IPS DF 4.7 (cell line): ENCODE measurements at regions not wholly inside any gene's neighbourhood (a gene's known extent, or its start where the extent isn't known, plus 50 kb on each side); places are given as distances from the start of the nearest gene placed in this dataset.

Source experiments
- DNase-seq: peaks from one replicate; pipeline ENCODE4 v3.0.0-alpha.2; 2013; ENCODE audit warnings: low spot score; ENCODE audit errors: extremely low read depth

DNA sequence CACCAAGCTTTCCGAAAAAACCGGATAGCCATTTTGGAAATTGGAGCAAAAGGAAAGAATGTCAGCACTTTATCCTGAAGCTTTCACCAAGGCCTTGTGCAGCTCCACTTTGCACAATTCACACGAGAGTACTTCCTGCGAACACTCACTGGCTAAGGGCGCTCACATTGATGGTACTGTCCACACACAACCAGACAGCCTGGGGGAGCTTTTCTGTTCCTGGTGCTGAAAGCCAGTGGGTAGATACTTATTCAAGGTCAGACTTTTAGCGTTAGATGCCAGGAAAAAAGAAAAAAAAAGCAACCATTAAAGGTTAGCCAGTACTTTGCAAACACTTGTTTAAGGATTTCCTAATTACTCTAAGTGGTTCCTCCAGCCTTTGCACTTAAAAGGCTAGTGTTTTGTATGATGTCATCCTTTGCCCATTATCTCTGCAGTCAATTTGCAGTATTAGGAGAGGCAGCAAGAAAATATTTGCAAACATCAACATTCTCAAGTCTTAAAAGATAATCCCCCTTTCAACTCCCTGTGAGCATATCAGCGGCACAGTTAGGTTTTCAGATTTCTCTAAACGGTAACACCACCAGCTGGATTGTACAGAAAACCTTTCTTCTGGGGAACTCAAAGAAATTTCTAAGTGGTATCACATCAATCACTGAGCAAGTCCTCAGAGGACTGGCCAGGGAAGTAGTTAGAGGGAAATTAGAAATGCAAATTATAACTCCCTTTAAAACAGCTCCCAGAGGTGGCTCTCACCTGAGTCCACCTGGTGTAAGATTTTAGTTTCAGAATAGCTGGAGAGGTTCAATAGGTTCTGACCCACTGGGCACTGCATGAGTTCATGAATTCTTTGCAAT is 243.4 kb upstream of the IRX5 start:
- DNase-seq, result no peak

DNA sequence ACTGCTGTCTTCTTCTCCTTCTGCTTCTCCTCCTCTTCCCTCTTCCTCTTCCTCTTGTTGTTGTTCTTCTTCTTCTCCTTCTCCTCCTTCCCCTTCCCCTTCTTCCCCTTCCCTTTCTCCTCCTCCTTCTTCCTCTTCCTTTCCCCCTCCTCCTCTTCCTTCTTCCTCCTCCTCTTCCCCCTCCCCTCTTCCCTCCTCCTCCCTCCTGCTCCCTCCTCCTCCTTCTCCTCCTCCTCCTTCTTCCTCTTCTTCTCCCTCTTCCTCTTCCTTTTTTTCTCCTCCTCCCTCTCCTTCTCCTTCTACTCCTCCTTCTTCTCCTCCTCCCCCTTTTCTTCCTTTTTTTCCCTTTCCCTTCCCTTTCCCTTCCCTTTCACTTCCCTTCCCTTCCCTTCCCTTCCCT is 245.0 kb upstream of the IRX5 start:
- no peak for DNase-seq

DNA sequence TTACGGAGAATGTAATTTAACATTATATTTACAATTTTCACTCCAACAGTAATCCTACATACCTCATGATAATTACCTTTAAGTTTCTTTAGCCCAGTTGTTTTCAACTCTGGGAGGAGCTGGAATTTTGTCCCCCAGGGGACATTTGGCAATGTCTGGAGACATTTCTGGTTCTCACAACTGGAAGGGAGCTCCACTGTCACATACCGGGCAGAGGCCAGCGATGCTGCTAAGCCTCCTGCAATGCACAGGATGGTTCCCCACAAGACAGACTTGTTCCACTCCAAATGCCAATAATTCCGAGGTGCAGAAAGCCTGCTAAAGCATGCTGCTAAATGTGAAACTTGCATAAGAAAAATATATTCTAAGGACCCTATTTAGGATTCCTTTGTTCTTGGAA is 251.1 kb upstream of the IRX5 start:
- DNase-seq, result no peak

DNA sequence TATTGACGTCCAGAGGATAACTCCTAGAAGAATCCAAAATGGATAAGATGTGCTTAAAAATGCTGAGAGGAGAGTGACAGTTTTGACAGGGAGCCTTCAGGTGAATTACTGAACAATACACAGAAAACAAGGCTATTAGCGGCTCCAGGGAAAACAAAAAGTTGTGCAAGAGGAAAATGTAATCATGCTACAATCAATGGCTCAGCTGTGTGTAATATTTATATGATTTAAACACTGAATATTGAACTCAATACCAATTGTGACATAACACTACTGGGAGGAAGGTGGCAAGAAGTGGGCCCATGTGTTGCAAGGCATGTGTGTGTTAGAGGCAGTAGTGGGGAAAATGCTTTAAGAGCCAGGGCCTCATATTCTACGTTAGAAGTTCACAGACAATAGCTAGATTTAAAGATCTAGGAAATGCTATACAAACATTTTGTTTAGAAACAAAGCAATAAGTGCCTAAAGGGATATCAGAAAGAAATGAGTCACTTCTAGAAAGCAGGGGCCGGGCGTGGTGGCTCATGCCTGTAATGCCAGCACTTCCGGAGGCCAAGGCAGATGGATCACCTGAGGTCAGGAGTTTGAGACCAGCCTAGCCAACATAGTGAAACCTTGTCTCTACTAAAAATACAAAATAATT is 253.2 kb upstream of the IRX5 start:
- DNase-seq, result no peak

DNA sequence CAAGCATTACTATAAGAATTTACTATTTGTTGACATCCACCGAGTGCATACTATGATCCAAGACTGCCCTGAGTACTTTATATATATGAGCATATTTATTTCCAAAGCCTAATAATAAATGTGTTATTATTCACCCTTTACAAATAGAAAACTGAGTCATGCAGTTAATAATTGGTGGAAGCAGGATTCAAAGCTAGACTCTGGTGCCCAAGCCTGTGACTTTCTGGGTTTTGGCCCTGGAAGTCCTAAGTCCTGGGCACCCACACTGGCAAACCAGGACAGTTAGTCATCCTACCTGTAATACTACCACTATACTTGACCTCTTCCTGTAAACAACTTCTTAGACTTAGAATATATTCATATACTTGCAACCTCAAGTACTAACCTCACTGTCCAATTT is 257.4 kb upstream of the IRX5 start:
- no peak for DNase-seq

DNA sequence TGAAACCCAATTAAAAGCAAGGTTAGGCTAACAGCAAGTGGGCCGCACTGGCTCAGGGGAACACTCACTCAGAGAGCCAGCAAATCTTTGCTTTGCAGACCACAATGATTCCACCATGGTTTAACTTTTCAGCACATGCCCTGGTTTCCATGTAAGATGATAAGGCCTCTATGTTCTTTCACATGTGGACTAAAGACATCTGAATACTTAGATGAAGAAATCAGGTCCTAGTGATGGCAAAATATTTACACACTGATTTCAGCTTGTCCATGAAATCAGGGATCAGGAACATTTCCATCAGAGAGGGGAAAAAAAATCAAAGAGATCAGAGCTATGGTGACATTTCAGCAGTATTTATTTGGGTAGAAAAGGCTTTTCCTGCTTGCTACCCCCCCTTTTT is 258.2 kb upstream of the IRX5 start:
- no peak for DNase-seq

DNA sequence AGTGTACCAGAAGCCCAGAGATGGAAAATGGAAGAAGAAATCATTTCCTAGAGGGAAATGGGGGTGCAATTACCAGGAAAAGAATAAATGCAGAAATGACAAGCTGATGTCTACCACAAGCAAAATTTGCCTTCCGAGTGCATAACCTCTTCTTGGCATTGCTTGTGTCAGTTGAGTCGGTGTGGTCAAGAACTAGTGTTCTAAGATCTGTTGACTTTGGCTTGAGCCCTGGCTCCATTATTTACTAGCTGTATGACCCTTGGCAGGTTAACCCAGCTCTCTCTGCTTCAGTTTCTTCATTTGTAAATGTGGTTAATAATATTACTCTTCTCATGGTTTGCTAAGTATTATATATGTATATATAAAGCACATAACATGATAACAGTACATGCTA is 273.0 kb upstream of the IRX5 start:
- no peak for DNase-seq

DNA sequence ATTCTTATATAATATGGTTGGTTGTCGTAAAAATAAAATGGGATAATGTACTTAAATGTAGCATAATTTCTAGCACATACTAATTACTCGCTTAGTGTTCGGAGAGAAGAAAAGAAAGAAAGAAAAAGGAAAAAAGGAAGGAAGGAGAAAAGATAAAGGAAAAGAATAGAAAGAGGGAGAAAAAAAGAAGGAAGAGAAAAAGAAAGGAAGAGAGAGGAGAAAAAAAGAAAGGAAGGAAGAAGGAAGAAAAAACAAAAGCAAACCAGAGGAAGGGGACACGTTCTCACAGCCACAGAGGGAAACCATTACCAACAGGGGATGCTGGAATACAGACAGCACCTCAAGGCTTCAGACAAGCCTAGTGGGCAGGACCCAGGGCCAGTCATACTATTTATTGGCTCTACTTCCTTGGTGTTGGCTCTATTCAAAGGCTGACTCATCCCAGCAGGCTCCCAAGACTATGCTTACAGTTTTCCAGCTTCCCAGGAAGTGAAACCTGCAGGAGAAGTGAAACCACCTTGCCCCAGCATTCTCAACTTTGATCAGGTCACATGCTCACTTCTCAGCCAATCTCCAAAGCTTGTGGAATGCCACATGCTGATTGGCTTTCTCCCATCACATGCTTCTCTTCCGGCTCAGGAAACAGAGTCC is 273.5 kb upstream of the IRX5 start:
- no peak for DNase-seq

DNA sequence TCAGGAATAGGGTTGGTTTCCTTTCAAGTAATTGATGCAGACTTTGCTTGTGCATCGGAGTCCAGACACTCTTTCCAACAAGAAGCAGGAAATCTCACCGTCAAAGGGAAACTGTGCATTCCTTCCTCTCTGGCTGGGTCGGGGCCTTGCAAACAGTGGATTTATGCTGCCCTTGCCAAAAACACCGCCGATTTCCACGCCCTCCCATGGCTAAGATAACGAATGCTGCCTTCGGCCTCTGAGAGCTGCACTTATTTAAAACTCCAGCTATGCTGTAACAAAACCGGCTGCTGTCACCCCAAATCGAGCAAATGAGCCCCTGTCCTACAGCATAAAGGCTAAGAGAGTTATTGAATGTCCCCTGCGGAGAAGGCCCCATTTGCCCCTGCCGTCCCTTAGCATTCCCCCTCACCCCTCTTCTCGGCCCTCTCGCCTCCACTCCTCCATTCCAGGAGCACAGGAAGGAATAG is 275.5 kb upstream of the IRX5 start:
- DNase-seq, result no peak

DNA sequence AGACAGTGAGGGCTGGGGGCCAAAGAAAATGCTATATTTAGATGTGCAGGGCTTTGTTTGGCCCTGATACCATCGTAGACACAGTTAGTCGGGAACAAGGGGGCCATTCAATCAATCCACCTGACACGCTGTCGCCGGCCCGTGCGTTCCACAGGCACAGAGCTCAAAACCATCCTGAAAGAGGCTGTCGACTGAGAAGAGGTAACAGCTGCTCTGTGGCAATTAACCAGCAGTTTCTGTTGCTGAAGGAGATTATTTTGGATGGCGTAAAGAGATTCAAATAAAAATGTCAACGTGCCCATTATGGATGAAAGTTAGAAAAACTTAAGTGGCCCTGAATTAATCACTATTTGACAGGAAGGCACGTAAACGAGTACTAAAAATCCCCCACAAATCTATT is 276.2 kb upstream of the IRX5 start:
- no peak for DNase-seq

DNA sequence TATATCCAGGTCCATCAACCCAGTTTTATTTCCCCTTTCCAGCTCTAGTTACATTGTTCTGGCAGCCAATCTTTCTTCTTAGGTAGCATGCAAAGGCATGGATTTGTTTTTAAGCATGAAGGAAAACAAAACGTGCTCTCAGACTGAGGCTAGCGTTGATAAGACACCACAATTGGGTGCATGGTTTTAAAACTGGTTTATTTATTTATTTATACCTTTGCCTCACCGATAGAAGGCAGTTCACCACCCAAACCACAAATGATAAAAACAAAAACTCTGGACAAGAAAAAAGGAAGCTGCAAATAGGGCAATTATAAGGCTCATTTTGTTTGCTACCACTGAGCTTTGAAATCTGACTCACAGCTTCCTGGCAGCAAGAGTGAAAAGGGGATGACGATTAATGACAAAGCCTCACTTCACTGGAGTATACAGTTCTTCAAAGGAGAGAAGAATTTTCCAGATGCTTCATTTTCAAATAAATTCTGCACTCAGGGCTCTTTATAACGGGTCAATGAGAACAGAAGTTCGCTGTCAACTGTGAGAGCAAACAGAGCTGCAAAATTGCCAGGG is 278.4 kb upstream of the IRX5 start:
- DNase-seq, result no peak

DNA sequence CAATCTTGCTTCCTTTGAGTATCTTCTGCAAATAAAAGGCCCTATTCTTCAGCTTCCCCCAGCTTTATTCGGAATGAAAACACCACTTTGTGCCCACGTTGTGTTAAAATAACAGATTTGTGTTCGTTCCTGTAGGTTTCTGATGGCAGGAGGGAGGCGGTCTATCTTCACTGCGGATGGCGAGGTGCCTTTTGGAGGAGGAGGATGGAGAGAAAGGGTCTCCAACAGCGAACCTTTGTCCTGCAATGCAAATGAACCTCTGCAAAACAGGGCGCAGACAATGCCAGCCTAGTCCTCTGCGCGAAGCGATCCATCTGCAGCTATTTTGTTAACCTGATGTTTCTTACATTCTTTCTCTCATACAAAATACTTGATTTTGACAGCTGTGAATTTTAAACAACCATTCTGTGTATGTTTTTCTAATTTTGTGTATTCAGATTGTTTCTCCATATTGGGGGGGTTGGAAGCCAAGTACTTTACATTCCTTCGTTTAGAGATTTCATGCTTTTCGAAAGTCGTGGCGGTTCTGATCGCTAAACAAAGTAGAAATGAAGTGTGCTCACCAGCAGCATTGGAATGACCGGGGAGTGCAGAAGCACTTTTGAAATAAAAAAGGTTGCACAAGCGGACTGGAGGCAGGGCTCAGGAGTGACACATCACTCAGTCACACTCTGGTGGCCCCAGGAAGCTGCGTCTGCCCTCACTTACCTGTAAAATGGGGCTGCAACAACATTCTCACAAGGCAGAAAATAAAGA is 279.0 kb upstream of the IRX5 start:
- peak; percentile 82 for DNase-seq

DNA sequence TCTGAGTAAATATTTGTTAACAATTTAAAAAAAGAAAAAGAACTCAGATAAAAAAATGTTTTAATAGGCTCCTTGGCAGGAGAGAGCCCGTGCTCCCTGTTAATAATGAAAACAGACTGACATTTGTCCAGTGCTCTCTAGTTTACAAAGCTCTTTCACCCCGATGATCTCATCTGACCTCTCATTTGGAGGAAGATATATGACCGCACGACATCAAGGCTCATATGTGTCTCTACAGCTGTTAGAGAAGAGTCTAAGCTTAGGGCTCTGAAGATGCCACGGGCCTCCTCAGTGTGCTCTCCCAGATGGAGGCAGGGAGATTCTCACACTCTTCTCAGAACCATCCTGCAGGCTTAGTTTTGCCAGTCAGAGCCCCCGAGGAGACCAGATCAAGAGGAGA is 280.8 kb upstream of the IRX5 start:
- no peak for DNase-seq

DNA sequence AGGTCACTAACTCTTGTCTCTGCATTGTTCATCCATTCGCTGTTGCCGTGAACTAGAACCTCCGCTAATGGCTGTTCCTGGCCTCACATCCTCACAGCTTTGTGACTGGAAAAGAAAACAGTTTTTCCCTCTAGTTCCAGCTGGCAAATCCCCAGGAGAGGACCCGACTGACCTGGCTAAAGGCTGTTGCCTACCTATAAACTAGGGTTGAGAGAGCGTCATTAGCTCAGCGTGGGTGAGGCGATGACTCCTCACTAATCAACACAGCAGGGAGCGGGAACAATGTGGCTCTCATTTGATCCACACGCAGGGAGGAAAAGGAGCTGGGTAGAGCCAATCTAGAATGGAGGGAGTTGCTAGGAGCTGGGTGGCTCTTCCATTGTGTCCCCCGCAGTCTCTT is 282.1 kb upstream of the IRX5 start:
- no peak for DNase-seq

DNA sequence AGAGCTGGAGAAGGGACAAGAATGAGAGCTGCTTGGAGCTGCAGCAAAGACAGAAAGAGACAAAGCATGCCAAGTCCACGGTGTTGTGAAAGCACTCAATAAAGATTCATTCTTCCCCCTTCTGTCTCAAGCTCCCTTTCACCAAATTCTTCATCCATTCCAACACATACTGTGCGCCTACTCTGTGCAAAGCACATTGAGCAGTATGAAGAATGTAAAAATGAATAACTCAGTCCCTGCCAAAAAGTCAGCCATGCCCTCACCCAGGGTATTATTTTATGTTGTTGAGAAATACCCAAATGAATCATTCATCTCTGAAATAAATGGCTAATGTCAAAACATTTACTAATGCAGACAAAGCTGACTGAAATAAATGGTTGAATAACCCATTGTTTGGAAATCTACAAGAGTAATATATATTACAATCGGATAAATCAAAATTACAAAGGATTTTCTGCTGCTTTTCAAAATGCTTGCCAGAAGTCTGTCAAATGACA is 282.9 kb upstream of the IRX5 start:
- DNase-seq, result no peak

DNA sequence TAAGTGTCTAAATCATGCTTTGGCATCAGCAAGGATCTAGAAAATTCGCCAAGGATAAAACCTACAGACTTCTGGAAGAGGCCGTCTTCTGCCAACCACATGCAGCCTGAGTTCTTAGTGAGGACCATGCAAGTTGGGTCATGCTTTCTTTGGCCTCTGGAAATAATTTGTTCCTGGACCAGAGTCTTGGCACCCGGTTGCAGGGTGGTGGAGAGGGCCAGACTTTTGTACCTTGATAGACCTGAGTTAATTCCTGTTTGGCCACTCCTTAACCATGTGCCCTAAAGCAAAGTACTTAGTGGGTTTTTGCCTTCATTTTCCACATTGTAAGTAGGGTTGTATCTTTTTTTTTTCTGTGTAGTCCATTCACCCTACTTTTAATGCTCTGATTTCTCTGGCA is 283.4 kb upstream of the IRX5 start:
- no peak for DNase-seq

DNA sequence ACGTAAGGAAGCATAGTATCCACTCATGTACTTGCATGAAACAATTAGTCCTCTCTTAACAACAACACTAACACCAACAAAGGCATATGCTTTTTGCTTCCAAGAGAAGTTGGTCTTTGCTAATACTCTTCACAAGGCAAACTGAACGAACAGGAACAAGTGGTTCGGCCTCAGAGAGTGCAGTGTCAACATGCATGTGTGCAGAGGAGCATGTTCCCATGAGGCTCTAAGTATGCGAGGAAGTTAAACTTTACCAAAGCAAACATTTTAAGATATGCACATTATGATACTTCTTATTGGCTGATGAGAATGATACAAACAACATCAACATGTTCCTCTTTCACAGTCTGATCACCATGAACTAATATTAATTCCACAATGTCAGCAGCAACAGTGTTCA is 285.3 kb upstream of the IRX5 start:
- no peak for DNase-seq

DNA sequence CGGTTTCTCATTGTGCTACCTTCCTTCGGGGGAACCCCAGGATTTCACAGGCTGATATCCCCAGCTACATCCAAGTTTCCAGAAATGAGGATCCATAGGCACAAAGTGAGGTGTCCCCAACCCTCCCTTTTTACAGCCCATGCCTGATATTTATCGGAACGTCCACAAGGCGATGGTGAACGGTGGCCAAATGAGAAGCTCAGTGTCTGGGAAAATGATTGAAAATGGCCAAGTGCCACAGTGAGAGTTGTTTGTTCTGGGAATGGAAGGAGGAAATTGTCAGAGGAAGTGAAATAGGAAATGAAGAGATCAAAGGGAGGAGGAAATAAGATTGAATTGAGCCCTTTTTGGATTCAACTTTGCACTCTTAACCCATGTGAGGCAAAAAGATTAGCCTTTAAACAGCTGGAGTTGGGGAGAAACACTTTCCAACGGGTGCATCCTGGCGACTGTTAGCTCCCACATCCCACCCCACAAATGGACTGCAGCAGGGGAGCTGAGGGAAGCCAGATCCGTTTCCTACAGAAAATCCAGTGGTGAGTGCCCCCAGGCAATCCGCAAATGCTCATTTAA is 294.4 kb upstream of the IRX5 start:
- no peak for DNase-seq

DNA sequence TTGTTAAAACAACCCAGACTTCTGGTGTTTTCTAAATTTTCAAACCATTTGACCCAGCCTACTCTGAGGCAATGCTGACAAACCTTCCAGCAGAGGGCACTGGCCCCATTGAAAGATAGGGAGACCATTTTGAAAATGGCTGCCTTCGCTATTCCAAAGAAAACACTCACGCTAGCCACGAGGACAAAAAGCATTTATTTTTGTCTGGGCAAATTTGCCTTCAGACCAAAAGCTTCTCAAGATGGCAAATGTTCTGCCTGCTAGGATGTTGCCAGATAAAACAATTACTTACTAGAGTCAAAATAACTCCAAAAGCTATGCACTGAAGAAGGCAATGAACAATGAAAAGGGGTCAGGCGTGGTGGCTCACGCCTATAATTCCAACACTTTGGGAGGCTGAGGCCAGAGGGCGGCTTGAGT is 296.7 kb upstream of the IRX5 start:
- DNase-seq, result no peak

DNA sequence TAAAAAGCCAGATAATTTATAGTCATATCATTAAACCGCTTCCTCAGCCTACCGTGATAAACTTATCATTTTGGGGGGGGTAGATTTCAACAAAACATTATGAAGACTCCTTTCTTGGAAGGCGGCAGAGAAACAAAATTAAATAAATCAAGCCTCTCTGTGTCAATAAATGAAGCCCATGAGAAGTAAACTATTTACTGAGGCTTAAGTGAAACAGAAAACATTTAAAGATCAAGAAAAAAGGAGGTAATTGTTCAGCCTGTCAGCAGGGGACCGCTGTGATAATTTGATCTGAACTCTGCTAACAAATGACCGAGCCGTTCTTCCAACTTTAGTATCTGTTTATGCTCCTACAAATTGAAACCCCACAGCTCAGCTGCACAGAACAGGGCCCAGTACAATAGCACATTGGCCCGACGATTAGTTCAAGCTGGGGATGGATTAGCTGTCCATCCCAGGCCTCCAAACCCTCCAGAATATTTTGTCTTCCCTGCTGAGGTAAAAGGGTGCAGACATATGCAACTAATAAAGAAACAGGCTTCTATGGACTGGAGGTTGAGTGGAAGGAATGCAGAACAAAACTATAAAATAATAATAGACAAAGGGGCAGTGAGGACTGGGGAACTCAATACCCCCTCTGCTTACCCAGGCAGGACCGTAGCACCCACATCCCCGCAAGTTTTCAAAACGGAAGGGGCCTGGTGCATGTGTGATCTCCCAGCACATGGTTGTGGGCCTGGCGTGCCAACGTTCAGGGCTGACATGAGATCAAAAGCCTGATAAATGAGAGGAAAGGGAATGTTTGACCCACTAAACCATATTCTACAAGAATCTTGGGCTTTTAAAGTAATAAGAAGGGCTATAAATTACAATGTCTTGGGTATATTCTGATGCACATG is 298.1 kb upstream of the IRX5 start:
- no peak for DNase-seq
